ENCODE measurements at regions not wholly inside any gene's neighbourhood (a gene's known extent, or its start where the extent isn't known, plus 50 kb on each side); places are given as distances from the start of the nearest gene placed in this dataset.

- ATAC-seq (ENCODE audit: low FRiP score): no peak
- no peak for TF ChIP-seq CTCF (IDR thresholded peaks at IDR 0.05)
- DNase-seq (ENCODE audit: low spot score): no peak
These were observed 372.5 kb upstream of the KLHL29 start for GRCh38 chr2:23012499-23012898.

- ATAC-seq (ENCODE audit: low FRiP score) (no peak), DNase-seq (ENCODE audit: low spot score) (no peak)
- TF ChIP-seq CTCF (IDR thresholded peaks at IDR 0.05): no peak
These were observed 369.3 kb upstream of the KLHL29 start for GRCh38 chr2:23015651-23016200.

GRCh38 chr2:23019476-23019875, 365.5 kb upstream of the KLHL29 start:
- no peak for ATAC-seq (ENCODE audit: low FRiP score)
- no peak for TF ChIP-seq CTCF (IDR thresholded peaks at IDR 0.05)

GRCh38 chr2:23020659-23021058, 364.3 kb upstream of the KLHL29 start:
- no peak for TF ChIP-seq CTCF (IDR thresholded peaks at IDR 0.05)
- ATAC-seq (ENCODE audit: low FRiP score) (no peak), DNase-seq (ENCODE audit: low spot score) (no peak)

More at GRCh38 chr2:23019476-23019875, 365.5 kb upstream of the KLHL29 start:
- no peak for DNase-seq (ENCODE audit: low spot score)

GRCh38 chr2:23021311-23022120, 363.5 kb upstream of the KLHL29 start:
- TF ChIP-seq CTCF (IDR thresholded peaks at IDR 0.05): no peak
- DNase-seq (ENCODE audit: low spot score) (no peak), ATAC-seq (ENCODE audit: low FRiP score) (no peak)

- ATAC-seq (ENCODE audit: low FRiP score) (no peak), DNase-seq (ENCODE audit: low spot score) (no peak)
- TF ChIP-seq CTCF (IDR thresholded peaks at IDR 0.05): no peak
These were observed 361.3 kb upstream of the KLHL29 start for GRCh38 chr2:23023722-23024121.

GRCh38 chr2:23026671-23027070, 358.3 kb upstream of the KLHL29 start:
- no peak for ATAC-seq (ENCODE audit: low FRiP score)
- DNase-seq (ENCODE audit: low spot score): no peak
- TF ChIP-seq CTCF (IDR thresholded peaks at IDR 0.05): no peak

Data from omental fat pad (tissue), 3 donors.